Brain microvascular endothelial cell (primary cell): ENCODE measurements at regions not wholly inside any gene's neighbourhood (a gene's known extent, or its start where the extent isn't known, plus 50 kb on each side); places are given as distances from the start of the nearest gene placed in this dataset.

Source experiments
- DNase-seq: peaks from one replicate; pipeline ENCODE4 v3.0.0-alpha.2; 2020
- H3K27ac ChIP-seq: fragments of 250-450 bp; sonication (Bioruptor Pico); 2 replicates; pipeline ENCODE4 v1.5.1; 2020; ENCODE audit warnings: mild to moderate bottlenecking, moderate library complexity
- H3K27me3 ChIP-seq: fragments of 250-450 bp; sonication (Bioruptor Pico); replicated peaks from 2 replicates; pipeline ENCODE4 v1.5.1; 2020; ENCODE audit warnings: mild to moderate bottlenecking
- H3K36me3 ChIP-seq: fragments of 250-450 bp; sonication (Bioruptor Pico); replicated peaks from 2 replicates; pipeline ENCODE4 v1.5.1; 2020; ENCODE audit warnings: mild to moderate bottlenecking
- H3K4me3 ChIP-seq: 2 replicates; pipeline ENCODE4 v1.5.1; 2011; ENCODE audit warnings: low read depth, mild to moderate bottlenecking, control low read depth, low read length, moderate library complexity
- CTCF ChIP-seq: IDR thresholded peaks from 2 replicates; pipeline ENCODE4 v1.5.1; 2011; ENCODE audit warnings: low read depth, mild to moderate bottlenecking, moderate library complexity, low read length, control low read depth, inconsistent platforms; ENCODE audit errors: missing control alignments
- in situ Hi-C: cut with HindIII; loops from 2 replicates; pipeline ENCODE4 v1.10.0; 2017; ENCODE audit warnings: low sequenced_read_pairs, low pct_ligation_motif_present

DNA sequence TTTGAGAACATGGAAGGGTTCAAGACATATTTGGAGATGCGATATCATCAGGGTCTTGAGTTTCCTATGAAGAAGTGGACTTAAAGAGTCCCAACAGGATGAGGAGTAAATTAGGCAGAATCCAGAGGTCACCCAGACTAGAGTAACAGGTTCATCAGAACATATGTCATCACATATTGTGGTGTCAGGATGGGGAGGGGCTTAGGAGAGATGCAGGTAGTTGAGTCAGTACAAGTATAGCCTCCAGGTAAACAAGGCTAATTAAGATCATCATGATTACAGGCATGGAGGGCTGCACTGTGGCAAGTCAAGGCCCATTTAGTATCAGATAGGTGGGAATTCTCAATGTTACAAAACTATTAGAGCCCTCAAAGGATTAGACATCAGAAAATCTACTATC lies 90.1 kb upstream of the PAK5 start:
- in situ Hi-C loops: no loop called here

DNA sequence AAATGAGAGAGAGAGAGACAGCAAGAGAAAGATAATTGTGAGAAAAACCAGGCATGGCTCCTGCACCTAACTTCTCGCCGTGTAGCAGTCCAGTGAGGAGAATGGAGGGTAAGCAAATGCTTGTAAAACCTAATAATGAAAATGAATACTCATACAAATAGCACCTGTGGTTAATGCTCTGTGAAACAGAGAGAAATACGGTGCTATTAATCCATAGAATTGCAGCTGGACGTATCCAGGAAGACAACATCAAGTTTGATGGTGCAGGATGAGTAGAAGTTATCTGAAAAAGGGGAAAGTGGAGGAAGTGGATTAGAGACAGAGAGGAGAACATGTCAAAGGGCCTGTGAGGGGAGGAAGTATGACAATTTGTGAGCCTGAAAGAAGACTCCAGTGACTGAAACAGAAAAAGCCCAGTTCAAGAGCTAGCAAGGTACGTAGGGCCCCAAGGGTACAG lies 89.4 kb upstream of the PAK5 start:
- H3K27me3 ChIP-seq: no peaks in the 10 kb centered on the region
- no peak for DNase-seq
- H3K4me3 ChIP-seq: no peak overlapping the region
- in situ Hi-C loops: no loop called here
- no peak overlapping the region for H3K27ac ChIP-seq
- TF ChIP-seq CTCF: no peak
- H3K36me3 ChIP-seq: no peaks in the 10 kb centered on the region

More for the DNA sequence above, 90.1 kb upstream of the PAK5 start:
- H3K4me3 ChIP-seq: no peak overlapping the region
- no peak for TF ChIP-seq CTCF
- no peak for DNase-seq
- no peaks in the 10 kb centered on the region for H3K27me3 ChIP-seq
- no peaks in the 10 kb centered on the region for H3K36me3 ChIP-seq
- H3K27ac ChIP-seq: no peak overlapping the region

- no peak for TF ChIP-seq CTCF
- no peaks in the 10 kb centered on the region for H3K36me3 ChIP-seq
- no peak overlapping the region for H3K27ac ChIP-seq
- no peak overlapping the region for H3K4me3 ChIP-seq
- no peak for DNase-seq
- no peaks in the 10 kb centered on the region for H3K27me3 ChIP-seq
- in situ Hi-C loops: no loop called here
Measured at GRCh38 chr20:9927224-9927623, 88.3 kb upstream of the PAK5 start.

DNA sequence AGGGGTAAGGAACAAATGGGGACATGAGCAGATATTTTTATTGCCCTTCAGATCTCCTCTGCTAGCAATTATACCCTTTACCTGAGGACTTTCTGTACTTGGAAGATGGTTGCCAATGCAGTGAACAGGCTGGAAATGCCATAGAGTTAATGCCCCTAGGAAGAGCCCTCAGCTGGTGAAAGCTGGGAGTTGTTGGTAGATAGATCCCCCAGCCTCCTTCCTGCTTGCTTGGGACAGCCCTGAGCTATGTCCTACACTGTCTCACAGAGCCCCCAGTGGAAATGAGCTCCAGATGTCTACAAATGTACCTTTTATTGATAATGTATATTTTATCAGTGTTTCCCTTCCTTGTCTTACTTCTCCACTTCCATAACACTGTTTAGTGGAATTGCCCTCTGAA lies 87.6 kb upstream of the PAK5 start:
- Histone ChIP-seq H3K36me3 (no peaks in the 10 kb centered on the region), H3K4me3 (no peak overlapping the region), H3K27me3 (no peaks in the 10 kb centered on the region), H3K27ac (no peak overlapping the region)
- TF ChIP-seq CTCF: no peak
- in situ Hi-C loops: no loop called here
- no peak for DNase-seq

- no peaks in the 10 kb centered on the region for H3K36me3 ChIP-seq
- no peaks in the 10 kb centered on the region for H3K27me3 ChIP-seq
- DNase-seq: no peak
- no peak overlapping the region for H3K4me3 ChIP-seq
- H3K27ac ChIP-seq: no peak overlapping the region
- TF ChIP-seq CTCF: no peak
- in situ Hi-C loops: no loop called here
Measured at GRCh38 chr20:9926007-9926406, 87.1 kb upstream of the PAK5 start.

DNA sequence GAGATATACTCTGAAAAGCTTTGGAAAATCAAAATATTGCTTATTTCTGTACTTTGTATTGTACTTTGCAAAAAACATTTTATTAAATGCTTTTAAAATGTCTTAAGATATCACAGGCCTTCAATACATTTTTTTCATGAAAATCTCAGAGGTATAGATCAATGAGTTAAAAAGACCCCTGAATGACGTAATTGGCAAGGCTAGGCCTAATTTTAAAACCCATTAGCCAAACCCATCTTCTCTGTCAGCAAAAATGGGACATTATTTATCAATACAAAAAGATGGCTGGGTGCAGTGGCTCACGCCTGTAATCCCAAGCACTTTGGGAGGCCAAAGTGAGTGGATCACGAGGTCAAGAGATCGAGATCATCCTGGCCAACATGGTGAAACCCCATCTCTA lies 84.8 kb upstream of the PAK5 start:
- no peaks in the 10 kb centered on the region for H3K36me3 ChIP-seq
- TF ChIP-seq CTCF: no peak

More for the DNA sequence above, 84.8 kb upstream of the PAK5 start:
- Histone ChIP-seq H3K27ac (no peak overlapping the region), H3K27me3 (no peaks in the 10 kb centered on the region), H3K4me3 (no peak overlapping the region)
- no peak for DNase-seq
- in situ Hi-C loops: no loop called here
